HG02973 (cell line): ENCODE measurements at regions not wholly inside any gene's neighbourhood (a gene's known extent, or its start where the extent isn't known, plus 50 kb on each side); places are given as distances from the start of the nearest gene placed in this dataset.

Source experiments
- ATAC-seq: cut with Tn5 transposase; IDR thresholded peaks from one replicate; pipeline ENCODE4 v1.9.1; 2021; ENCODE audit warnings: moderate library complexity; ENCODE audit not compliant: unreplicated experiment

GRCh38 chr5:173689171-173689736 is 72.8 kb upstream of the BOD1 start:
- ATAC-seq: no peak

DNA sequence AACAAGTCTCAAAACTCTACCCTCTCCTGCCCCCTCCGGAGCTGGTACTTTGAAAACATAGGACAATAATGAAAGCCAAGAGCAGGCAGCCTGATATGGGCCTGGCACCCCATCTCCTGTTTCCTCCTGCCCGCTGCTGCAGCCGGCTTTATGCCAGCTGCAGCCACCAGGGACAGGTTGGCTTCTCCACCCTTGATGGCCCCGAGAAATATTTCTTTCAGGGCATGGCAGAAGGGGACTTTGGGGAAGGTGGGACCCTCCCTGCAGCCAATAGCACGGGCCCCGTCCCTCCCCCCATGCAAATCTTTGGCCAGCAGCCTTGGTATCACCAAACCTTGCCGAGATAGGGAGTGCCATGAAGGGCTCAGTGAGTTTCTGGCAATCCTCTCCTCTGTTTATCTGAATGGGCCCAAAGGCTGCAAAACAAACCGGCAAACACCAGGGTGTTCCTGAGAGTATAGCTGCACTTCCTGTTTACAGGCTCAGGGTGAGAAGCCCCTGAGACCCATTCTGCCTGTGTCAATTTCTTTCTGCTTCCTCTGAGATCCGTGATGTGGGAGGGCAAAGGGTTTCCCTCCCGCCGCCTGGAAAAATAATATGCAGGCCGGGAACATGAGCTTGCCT is 73.4 kb upstream of the BOD1 start:
- peak; percentile 42 for ATAC-seq

DNA sequence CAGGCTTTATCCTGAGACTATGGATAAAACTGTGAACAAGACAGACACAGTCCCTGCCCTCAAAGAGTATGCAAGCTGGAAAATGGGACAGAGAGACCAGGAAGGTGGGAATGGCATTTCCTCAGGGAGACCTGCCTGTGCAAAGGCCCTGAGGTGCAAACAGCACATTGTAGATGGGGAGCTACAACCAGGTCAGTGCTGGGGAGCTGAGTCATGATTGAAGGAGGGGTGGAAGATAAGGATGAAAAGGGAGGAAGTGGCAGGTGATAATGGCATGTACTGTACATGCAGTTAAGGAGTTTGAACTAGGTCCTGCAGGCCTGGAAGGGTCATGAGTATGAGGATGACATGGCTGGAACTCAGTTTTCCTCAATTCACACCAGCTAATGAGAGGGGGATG is 75.5 kb upstream of the BOD1 start:
- ATAC-seq: no peak

- no peak for ATAC-seq
These were observed 77.2 kb upstream of the BOD1 start for GRCh38 chr5:173693670-173694069.

DNA sequence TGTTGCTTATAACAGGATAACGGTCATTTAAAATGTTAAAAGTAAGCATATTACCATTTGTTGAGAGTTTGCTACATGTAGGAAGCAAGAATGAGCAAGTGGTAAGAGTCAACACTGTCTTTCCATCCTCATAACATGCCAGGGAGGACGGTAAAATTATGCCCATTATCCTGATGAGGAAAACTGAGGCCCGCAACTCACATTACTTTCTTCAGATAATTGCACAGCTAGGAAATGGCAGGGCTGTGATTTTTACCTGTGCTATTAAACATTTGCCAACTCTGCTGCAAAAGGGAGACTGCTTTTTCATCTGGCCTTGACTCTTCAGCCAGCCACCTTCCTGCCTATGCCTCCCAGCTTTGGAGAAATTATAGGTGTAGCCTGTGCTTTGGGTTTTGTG is 79.8 kb upstream of the BOD1 start:
- no peak for ATAC-seq

GRCh38 chr5:173697931-173698579 is 81.6 kb upstream of the BOD1 start:
- no peak for ATAC-seq

GRCh38 chr5:173699966-173700365 is 83.5 kb upstream of the BOD1 start:
- ATAC-seq: no peak

DNA sequence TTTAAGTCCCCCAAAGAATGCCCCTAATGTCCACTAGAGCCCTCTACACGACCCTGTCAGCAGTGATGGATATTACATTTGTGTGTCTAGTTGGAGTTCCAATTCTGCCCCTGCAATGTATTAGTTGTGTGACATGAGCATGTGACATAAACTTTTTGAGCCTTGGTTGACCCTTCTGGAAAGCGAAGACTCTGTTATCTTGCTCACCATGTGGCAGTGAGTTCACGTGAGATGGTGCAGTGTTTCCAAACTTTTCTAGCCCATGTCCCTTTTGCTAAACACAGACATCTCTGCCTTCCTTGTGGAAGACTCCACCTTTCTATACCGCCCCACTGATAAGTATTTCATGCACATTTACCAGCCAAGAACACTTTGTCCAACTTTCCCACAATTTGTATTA is 87.0 kb upstream of the BOD1 start:
- no peak for ATAC-seq

GRCh38 chr5:173704615-173705511 is 88.4 kb upstream of the BOD1 start:
- ATAC-seq: no peak

DNA sequence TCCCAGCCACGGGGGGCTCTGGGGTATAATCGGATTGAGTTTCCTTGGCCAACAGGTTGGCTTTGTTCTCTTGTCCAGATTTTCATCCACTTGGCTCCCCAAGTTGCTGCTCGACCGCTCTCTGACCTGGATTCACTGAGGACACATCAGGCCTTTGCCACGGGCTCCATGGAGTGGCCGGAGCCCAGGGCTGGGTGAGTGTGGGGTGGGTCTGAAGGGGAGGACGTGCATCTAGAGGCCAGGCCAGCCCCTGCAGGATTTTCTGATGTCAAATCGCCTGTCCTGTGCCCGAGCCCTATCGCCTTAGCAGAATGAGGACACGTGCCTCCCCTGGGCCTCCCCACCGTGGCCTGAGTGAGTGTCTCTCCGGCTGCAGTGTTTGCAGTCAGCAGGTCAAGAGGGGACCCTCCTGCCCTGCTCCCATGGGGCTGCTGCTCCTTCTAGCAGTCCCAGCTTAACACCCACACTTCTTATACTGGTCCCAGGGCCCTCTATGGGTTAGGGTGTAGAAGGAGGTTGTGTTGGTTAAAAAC is 89.1 kb upstream of the BOD1 start:
- no peak for ATAC-seq

DNA sequence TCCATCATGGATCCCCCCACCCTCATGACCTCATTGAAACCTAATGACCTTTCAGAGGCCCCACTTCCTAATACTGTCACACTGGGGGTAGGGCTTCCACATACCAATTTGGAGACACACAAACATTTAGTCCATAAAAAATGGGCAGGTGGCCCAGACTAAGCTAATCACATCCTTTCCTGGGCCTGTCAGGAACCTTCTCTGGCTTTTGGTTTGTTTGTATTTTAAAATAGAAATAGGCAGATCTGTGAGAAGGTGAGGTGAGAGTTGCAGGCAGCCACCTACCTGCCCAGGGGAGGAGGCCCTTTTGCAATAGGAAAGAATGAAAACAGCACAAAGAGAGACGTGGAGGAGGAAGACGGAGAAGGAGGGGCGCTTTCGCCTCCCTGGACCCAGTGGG is 90.2 kb upstream of the BOD1 start:
- ATAC-seq: no peak

GRCh38 chr5:173707392-173707791 is 90.9 kb upstream of the BOD1 start:
- ATAC-seq: peak; percentile 67

DNA sequence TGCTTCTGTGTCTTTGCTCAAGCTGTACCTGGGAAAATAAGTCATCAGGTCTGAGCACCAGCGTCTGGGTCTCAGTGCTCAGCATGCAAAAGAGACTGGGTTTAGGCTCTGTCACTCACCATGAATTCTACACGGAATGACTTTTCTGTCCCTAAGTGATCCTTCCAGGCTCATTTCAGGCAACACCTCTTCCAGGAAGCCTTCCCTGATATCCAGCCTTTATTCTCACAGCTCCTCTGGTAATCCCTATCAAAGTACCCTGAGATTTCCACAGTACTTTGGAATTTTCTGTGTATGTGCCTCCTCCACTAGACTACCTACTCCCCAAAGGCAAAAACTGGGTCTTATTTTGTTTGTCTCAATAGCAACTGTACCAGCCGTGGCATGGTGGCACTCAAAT is 92.7 kb upstream of the BOD1 start:
- ATAC-seq: no peak

- no peak for ATAC-seq
These were observed 93.3 kb upstream of the BOD1 start for GRCh38 chr5:173709761-173710160.

DNA sequence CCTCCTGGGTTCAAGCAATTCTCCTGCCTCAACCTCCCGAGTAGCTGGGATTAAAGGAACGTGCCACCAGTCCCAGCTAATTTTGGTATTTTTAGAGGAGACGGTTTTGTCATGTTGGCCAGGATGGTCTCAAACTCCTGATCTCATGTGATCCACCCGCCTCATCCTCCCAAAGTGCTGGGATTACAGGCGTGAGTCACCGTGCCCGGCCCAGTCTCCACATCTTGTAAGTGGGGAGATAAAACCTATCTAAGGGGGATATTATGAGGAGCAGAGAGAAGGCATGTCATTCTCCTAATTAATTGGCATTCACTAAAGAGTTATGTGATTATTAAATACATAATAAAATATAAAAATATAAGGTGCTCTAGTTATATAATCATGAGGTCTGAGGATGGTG is 94.1 kb upstream of the BOD1 start:
- ATAC-seq: no peak

DNA sequence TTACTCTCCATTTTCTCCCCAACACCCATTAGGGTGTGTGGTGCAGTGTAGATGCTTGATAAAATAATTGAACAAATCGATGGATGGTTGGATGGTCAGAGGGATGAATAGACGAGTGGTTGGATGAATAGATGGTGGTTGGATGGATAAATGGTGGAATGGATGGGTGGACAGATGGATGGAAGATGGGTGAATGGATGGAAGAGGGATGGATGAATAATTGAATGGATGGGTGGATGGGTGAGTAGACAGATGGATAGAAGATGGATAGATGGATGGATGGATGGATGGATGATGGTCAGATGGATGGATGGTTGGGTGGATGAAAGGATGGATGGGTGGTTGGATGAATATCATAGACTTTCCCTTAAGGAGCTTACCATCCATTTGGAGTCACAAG is 95.0 kb upstream of the BOD1 start:
- ATAC-seq: no peak

GRCh38 chr5:173712609-173713175 is 96.2 kb upstream of the BOD1 start:
- ATAC-seq: no peak

GRCh38 chr5:173714551-173715428 is 98.3 kb upstream of the BOD1 start:
- no peak for ATAC-seq

- no peak for ATAC-seq
These were observed 99.2 kb upstream of the BOD1 start for GRCh38 chr5:173715607-173716006.

GRCh38 chr5:173716058-173716682 is 99.7 kb upstream of the BOD1 start:
- no peak for ATAC-seq
